K562 (cell line): ENCODE measurements at regions not wholly inside any gene's neighbourhood (a gene's known extent, or its start where the extent isn't known, plus 50 kb on each side); places are given as distances from the start of the nearest gene placed in this dataset.

Experiments used
- ATAC-seq: fragments of 200-7000 bp; cut with Tn5 transposase; 3 replicates; pipeline ENCODE4 v1.9.1; 2020; ENCODE audit warnings: moderate library complexity
- BruUV-seq: library from RNA; stranded (reverse); fragments of 400-500 nt; replicated peaks from 2 replicates; lab custom pipeline; 2021; lab: Mats Ljungman, UMichigan
- CTCF ChIA-PET: fragments of 300-600 bp; formaldehyde crosslinking; extraction: SDS; loops from one replicate; lab custom pipeline; 2021; ENCODE audit warnings: low intra/inter-chr PET ratio; lab: Yijun Ruan, JAX
- POLR2A ChIA-PET: fragments of 300-600, 350-650 bp; sonication (Branson Sonifier 250); formaldehyde crosslinking; extraction: SDS; loops from one replicate; lab custom pipeline; 2021; ENCODE audit warnings: antibody characterized with exemption, inconsistent platforms; lab: Yijun Ruan, JAX
- DNase-seq, 4 experiments: peaks; one replicate each; pipeline versions ENCODE4 v3.0.0 to v3.0.0-alpha.2; 2011 to 2018; ENCODE audit warnings: low spot score in 3 of 4, mixed read lengths in 3 of 4; ENCODE audit errors: extremely low read depth in 1 of 4
- FAIRE-seq: peaks from 2 replicates; lab custom pipeline; 2011; peaks lifted over from hg19 to GRCh38; lab: Jason Lieb, UNC
- H2AFZ ChIP-seq: 2 replicates; pipeline ENCODE4 v1.6.0; 2011; ENCODE audit warnings: low read depth, low read length, control low read depth, inconsistent platforms
- H3K27ac ChIP-seq: fragments of 200-600 bp; 3 replicates; pipeline ENCODE4 v1.8.0; 2011; ENCODE audit warnings: low read depth, mild to moderate bottlenecking, control low read depth, inconsistent platforms, low read length, moderate library complexity, mixed read lengths; ENCODE audit errors: extremely low read depth
- H3K27me3 ChIP-seq, 2 experiments: fragments of 300-600 bp in 1 of 2; 2 replicates in 1 of 2; 3 replicates in 1 of 2; pipeline versions ENCODE4 v1.6.0 to v1.8.0; 2011; ENCODE audit warnings: inconsistent platforms in 2 of 2, low read length in 2 of 2, mild to moderate bottlenecking in 1 of 2, mixed read lengths in 1 of 2, moderate library complexity in 1 of 2; ENCODE audit not compliant: control insufficient read depth in 2 of 2, insufficient read depth in 2 of 2
- H3K36me3 ChIP-seq: fragments of 300-600 bp; 3 replicates; pipeline ENCODE4 v1.8.0; 2011; ENCODE audit warnings: mild to moderate bottlenecking, low read length, inconsistent platforms; ENCODE audit not compliant: control insufficient read depth, insufficient read depth
- H3K4me1 ChIP-seq, 2 experiments: fragments of 200-600 bp in 1 of 2; replicated peaks in 1 of 2; 2 replicates in 1 of 2; 3 replicates in 1 of 2; pipeline versions ENCODE4 v1.5.1 to v1.8.0; 2011; ENCODE audit warnings: inconsistent platforms in 2 of 2, low read length in 2 of 2, mild to moderate bottlenecking in 1 of 2, mixed read lengths in 1 of 2, moderate library complexity in 1 of 2; ENCODE audit not compliant: control insufficient read depth in 2 of 2, insufficient read depth in 2 of 2
- H3K4me2 ChIP-seq: 2 replicates; pipeline ENCODE4 v1.6.1; 2011; ENCODE audit warnings: low read length, control low read depth, inconsistent platforms, mixed read lengths; ENCODE audit not compliant: insufficient read depth
- H3K4me3 ChIP-seq: fragments of 200-600 bp; sonication (generic), shearing (Covaris generic); 2 replicates; pipeline ENCODE4 v1.5.1; 2016; ENCODE audit warnings: control low read depth, inconsistent platforms
- H3K79me2 ChIP-seq: fragments of 200-600 bp; 3 replicates; pipeline ENCODE4 v1.8.0; 2011; ENCODE audit warnings: low read length, inconsistent platforms; ENCODE audit not compliant: control insufficient read depth, insufficient read depth
- H3K9ac ChIP-seq, 2 experiments: 2 replicates each; pipeline versions ENCODE4 v1.6.0 to v1.6.1; 2011; ENCODE audit warnings: low read depth in 2 of 2, low read length in 2 of 2, control low read depth in 1 of 2, inconsistent platforms in 1 of 2, mild to moderate bottlenecking in 1 of 2, mixed read lengths in 1 of 2; ENCODE audit not compliant: insufficient read depth in 1 of 2
- H3K9me1 ChIP-seq: one replicate; pipeline ENCODE4 v1.6.0; 2011; ENCODE audit warnings: inconsistent platforms, mild to moderate bottlenecking, low read length, moderate library complexity; ENCODE audit not compliant: control insufficient read depth, insufficient read depth
- H3K9me3 ChIP-seq: replicated peaks from 2 replicates; pipeline ENCODE4 v1.5.1; 2011; ENCODE audit warnings: low read depth, low read length, inconsistent platforms; ENCODE audit not compliant: control insufficient read depth, insufficient read depth
- H4K20me1 ChIP-seq: replicated peaks from 2 replicates; pipeline ENCODE4 v1.6.1; 2011; ENCODE audit warnings: low read length, inconsistent platforms, mixed read lengths; ENCODE audit not compliant: control insufficient read depth, insufficient read depth
- ATF2 ChIP-seq: sonication (generic); formaldehyde crosslinking; IDR thresholded peaks from 2 replicates; pipeline ENCODE4 v1.8.1; 2022; ENCODE audit warnings: missing genetic modification reagents
- CBX5 ChIP-seq: IDR thresholded peaks from 2 replicates; pipeline ENCODE4 v1.6.1; 2014; ENCODE audit warnings: low read depth, borderline replicate concordance
- HNRNPK ChIP-seq: fragments of 200-400 bp; formaldehyde crosslinking; IDR thresholded peaks from one replicate; pipeline ENCODE4 v1.6.1; 2018; ENCODE audit warnings: mild to moderate bottlenecking, low read depth, low read length; ENCODE audit not compliant: poor library complexity, severe bottlenecking
- NCOA4 ChIP-seq: fragments of 450-650 bp; IDR thresholded peaks from 2 replicates; pipeline ENCODE4 v1.6.1; 2018; ENCODE audit warnings: mild to moderate bottlenecking; ENCODE audit not compliant: partially characterized antibody
- PHF8 ChIP-seq: fragments of 200-600 bp; sonication (generic); IDR thresholded peaks from 2 replicates; pipeline ENCODE4 v1.6.1; 2012; ENCODE audit warnings: mixed run types, mild to moderate bottlenecking, inconsistent platforms, low read length, moderate library complexity, borderline replicate concordance
- SIN3A ChIP-seq, 2 experiments: fragments of 150-350 bp in 1 of 2; IDR thresholded peaks; 2 replicates each; pipeline ENCODE4 v1.6.1; 2011 to 2016; ENCODE audit warnings: borderline replicate concordance in 2 of 2, low read depth in 2 of 2, low read length in 2 of 2, mild to moderate bottlenecking in 2 of 2, moderate library complexity in 2 of 2; ENCODE audit not compliant: control insufficient read depth in 1 of 2
- STAT5A ChIP-seq: IDR thresholded peaks from 2 replicates; pipeline ENCODE4 v1.6.1; 2012; ENCODE audit warnings: low read length, inconsistent platforms, borderline replicate concordance
- TBL1XR1 ChIP-seq, 2 experiments: IDR thresholded peaks; 2 replicates each; pipeline ENCODE4 v1.6.1; 2012; ENCODE audit warnings: improper control_type of control experiment in 2 of 2, low read length in 2 of 2, mild to moderate bottlenecking in 1 of 2
- WHSC1 ChIP-seq: IDR thresholded peaks from one replicate; pipeline ENCODE4 v1.6.1; 2012; ENCODE audit warnings: low read length, control low read depth, inconsistent platforms
- YY1 ChIP-seq, 3 experiments: IDR thresholded peaks; 2 replicates each; pipeline ENCODE4 v1.6.1; 2011; ENCODE audit warnings: low read length in 2 of 3, mild to moderate bottlenecking in 2 of 3, moderate library complexity in 2 of 3, borderline replicate concordance in 1 of 3, control low read depth in 1 of 3, low read depth in 1 of 3; ENCODE audit not compliant: insufficient read depth in 3 of 3, insufficient replicate concordance in 2 of 3, control insufficient read depth in 1 of 3, insufficient read length in 1 of 3; ENCODE audit errors: extremely low read depth in 1 of 3
- ZFP1 ChIP-seq: fragments of 450-650 bp; formaldehyde crosslinking; IDR thresholded peaks from 2 replicates; pipeline ENCODE4 v1.4.0; 2020; ENCODE audit warnings: mild to moderate bottlenecking, mixed read lengths
- ZNF354B ChIP-seq: fragments of 250-450 bp; sonication (Bioruptor Pico); IDR thresholded peaks from 2 replicates; pipeline ENCODE4 v1.4.0; 2020
- ZNF561 ChIP-seq: fragments of 450-650 bp; formaldehyde crosslinking; conservative IDR thresholded peaks from 2 replicates; pipeline ENCODE4 v1.4.0; 2020; ENCODE audit warnings: mild to moderate bottlenecking, moderate library complexity
- ZNF584 ChIP-seq: fragments of 200-800 bp; sonication (Bioruptor generic); IDR thresholded peaks from 2 replicates; pipeline ENCODE4 v1.6.1; 2016; ENCODE audit warnings: low read depth, mild to moderate bottlenecking, missing genetic modification characterization, missing compliant biosample characterization
- WGBS: fragments of 100-300 bp; shearing (Covaris generic); methylation state at CpG from one replicate; pipeline ENCODE4 v1.1.6; 2016; ENCODE audit warnings: low coverage, mixed read lengths; ENCODE audit not compliant: insufficient coverage; ENCODE audit errors: missing lambda C conversion rate; 5-methylcytosine and 5-hydroxymethylcytosine counted together
- in situ Hi-C: fragments of 300-500 bp; cut with MboI; formaldehyde crosslinking; loops from 4 replicates; pipeline ENCODE4 v1.15.0; 2018; ENCODE audit warnings: inconsistent platforms, mixed read lengths
- intact Hi-C: fragments of 100-400 bp; cut with micrococcal nuclease; formaldehyde crosslinking; loops from 2 replicates; pipeline ENCODE4 v1.14.2; 2022
- TF ChIP-seq, protein P1 (sequence below): fragments of 450-650 bp; IDR thresholded peaks from 2 replicates; pipeline ENCODE4 v1.6.1; 2016; ENCODE audit warnings: mild to moderate bottlenecking
- TF ChIP-seq, protein P2 (sequence below): fragments of 450-650 bp; IDR thresholded peaks from 2 replicates; pipeline ENCODE4 v1.6.1; 2016; ENCODE audit warnings: missing biosample characterization, missing genetic modification characterization
- TF ChIP-seq, protein P3 (sequence below): fragments of 200-800 bp; sonication (Bioruptor generic); IDR thresholded peaks from 2 replicates; pipeline ENCODE4 v1.6.1; 2017; ENCODE audit warnings: missing genetic modification characterization, missing compliant biosample characterization

DNA sequence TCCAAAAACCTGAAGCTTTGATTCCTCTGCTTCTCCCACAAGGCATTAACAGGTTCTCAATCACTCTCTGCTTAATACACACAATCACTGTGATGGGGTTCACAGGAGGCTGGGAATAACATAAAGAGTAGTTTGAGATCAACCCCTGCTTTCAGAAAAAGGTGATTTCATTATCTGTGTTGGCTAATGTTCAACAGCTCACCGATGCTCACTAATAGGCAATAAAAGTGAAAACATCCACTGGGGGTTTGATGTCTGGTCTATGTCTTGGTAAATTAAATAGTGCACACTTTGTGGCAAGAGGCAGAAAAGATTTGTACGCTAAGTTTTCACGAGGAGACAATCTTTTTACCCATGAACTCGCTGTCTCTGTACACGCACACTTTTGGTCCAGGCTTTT is 159.3 kb upstream of the SERPINE2 start:
- no peak for FAIRE-seq
- Histone ChIP-seq H3K27ac (no peak overlapping the region), H3K4me2 (no peak overlapping the region), H3K9me3 (no peaks in the 10 kb centered on the region), H4K20me1 (no peaks in the 10 kb centered on the region), H3K79me2 (no peaks in the 10 kb centered on the region), H3K4me3 (no peak overlapping the region), H3K27me3 (no peaks in the 10 kb centered on the region), H3K9me1 (no peaks in the 10 kb centered on the region), H3K36me3 (no peaks in the 10 kb centered on the region), H3K4me1 (no peaks in the 10 kb centered on the region), H2AFZ (no peak overlapping the region), H3K9ac (no peak overlapping the region)
- in situ Hi-C loops (no loop called here), intact Hi-C loops (no loop called here)
- WGBS, result 4% methylated on average over 4 of the region's 5 CpGs
- ChIA-PET POLR2A (no interaction called here), CTCF (no interaction called here)
- no peak for ATAC-seq
- DNase-seq, result no peak
- no TSS peak for BruUV-seq
- TF ChIP-seq, protein P1, sequence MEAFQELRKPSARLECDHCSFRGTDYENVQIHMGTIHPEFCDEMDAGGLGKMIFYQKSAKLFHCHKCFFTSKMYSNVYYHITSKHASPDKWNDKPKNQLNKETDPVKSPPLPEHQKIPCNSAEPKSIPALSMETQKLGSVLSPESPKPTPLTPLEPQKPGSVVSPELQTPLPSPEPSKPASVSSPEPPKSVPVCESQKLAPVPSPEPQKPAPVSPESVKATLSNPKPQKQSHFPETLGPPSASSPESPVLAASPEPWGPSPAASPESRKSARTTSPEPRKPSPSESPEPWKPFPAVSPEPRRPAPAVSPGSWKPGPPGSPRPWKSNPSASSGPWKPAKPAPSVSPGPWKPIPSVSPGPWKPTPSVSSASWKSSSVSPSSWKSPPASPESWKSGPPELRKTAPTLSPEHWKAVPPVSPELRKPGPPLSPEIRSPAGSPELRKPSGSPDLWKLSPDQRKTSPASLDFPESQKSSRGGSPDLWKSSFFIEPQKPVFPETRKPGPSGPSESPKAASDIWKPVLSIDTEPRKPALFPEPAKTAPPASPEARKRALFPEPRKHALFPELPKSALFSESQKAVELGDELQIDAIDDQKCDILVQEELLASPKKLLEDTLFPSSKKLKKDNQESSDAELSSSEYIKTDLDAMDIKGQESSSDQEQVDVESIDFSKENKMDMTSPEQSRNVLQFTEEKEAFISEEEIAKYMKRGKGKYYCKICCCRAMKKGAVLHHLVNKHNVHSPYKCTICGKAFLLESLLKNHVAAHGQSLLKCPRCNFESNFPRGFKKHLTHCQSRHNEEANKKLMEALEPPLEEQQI, result no peak
- TF ChIP-seq, protein P2, sequence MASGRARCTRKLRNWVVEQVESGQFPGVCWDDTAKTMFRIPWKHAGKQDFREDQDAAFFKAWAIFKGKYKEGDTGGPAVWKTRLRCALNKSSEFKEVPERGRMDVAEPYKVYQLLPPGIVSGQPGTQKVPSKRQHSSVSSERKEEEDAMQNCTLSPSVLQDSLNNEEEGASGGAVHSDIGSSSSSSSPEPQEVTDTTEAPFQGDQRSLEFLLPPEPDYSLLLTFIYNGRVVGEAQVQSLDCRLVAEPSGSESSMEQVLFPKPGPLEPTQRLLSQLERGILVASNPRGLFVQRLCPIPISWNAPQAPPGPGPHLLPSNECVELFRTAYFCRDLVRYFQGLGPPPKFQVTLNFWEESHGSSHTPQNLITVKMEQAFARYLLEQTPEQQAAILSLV (tag), result no peak
- TF ChIP-seq ZNF584 (CRISPR knock-in tag), result no peak
- no peak for TF ChIP-seq ZNF561 (CRISPR knock-in tag)
- no peak for TF ChIP-seq TBL1XR1 (IDR thresholded peaks at IDR 0.05; ENCODE audit: low read length in 2 of 2)
- no peak for TF ChIP-seq NCOA4
- TF ChIP-seq WHSC1, result no peak
- TF ChIP-seq HNRNPK, result no peak
- no peak for TF ChIP-seq ATF2
- no peak for TF ChIP-seq ZNF354B (CRISPR knock-in tag)
- no peak for TF ChIP-seq STAT5A
- TF ChIP-seq, protein P3, sequence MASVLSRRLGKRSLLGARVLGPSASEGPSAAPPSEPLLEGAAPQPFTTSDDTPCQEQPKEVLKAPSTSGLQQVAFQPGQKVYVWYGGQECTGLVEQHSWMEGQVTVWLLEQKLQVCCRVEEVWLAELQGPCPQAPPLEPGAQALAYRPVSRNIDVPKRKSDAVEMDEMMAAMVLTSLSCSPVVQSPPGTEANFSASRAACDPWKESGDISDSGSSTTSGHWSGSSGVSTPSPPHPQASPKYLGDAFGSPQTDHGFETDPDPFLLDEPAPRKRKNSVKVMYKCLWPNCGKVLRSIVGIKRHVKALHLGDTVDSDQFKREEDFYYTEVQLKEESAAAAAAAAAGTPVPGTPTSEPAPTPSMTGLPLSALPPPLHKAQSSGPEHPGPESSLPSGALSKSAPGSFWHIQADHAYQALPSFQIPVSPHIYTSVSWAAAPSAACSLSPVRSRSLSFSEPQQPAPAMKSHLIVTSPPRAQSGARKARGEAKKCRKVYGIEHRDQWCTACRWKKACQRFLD, result no peak
- TF ChIP-seq CBX5, result no peak
- no peak for TF ChIP-seq ZFP1 (CRISPR knock-in tag)
- no peak for TF ChIP-seq SIN3A (IDR thresholded peaks at IDR 0.05; ENCODE audit: borderline replicate concordance in 2 of 2, control insufficient read depth in 1 of 2, low read depth in 2 of 2, low read length in 2 of 2)
- no peak for TF ChIP-seq YY1 (IDR thresholded peaks at IDR 0.05; ENCODE audit: borderline replicate concordance in 1 of 3, control insufficient read depth in 1 of 3, extremely low read depth in 1 of 3, insufficient read depth in 3 of 3, insufficient read length in 1 of 3, insufficient replicate concordance in 2 of 3, low read depth in 1 of 3, low read length in 2 of 3)
- no peak for TF ChIP-seq PHF8
